T-helper 9 cell (primary cell): ENCODE measurements at regions not wholly inside any gene's neighbourhood (a gene's known extent, or its start where the extent isn't known, plus 50 kb on each side); places are given as distances from the start of the nearest gene placed in this dataset.
"Not testable (repeated sequence)": the region's sequence is repeated elsewhere in the genome, so short reads cannot be mapped to it uniquely, and the experiment has no call there.

Source experiments
- DNase-seq: peaks from one replicate; pipeline ENCODE4 v3.0.0-alpha.2; 2020

DNA sequence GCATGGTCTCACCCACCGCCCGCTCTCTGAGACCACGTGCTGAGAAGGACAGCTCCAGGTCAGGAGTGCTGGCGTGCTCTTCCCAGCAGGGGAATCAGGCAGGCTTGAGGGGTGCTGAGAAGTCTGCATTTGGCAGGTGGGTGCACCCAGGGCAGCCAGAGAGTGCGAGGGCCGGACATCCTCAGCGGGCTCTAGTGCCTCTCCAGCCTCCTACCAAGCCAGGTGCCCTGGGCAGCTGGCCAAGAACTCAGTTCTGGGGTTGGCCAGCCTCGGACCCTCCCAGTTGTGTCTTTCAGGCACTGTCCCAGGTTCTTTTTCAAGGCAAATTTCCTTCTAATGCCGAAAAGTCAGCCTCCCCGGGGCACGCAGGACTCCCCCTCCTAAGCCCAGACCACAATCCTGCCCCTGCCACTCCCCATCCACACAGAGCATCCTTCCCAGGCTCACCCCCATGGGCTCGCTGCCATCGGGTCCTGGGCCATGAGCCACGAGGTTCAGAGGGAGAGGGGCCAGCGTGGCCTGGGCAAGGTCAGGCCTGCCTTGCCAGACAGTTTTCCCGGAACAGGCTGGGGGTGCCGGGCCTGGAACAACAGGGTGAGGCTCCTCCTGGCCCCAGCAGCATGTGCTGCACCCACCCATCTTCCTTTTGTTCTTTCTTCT lies 52.2 kb upstream of the GPC1 start:
- DNase-seq = no peak

DNA sequence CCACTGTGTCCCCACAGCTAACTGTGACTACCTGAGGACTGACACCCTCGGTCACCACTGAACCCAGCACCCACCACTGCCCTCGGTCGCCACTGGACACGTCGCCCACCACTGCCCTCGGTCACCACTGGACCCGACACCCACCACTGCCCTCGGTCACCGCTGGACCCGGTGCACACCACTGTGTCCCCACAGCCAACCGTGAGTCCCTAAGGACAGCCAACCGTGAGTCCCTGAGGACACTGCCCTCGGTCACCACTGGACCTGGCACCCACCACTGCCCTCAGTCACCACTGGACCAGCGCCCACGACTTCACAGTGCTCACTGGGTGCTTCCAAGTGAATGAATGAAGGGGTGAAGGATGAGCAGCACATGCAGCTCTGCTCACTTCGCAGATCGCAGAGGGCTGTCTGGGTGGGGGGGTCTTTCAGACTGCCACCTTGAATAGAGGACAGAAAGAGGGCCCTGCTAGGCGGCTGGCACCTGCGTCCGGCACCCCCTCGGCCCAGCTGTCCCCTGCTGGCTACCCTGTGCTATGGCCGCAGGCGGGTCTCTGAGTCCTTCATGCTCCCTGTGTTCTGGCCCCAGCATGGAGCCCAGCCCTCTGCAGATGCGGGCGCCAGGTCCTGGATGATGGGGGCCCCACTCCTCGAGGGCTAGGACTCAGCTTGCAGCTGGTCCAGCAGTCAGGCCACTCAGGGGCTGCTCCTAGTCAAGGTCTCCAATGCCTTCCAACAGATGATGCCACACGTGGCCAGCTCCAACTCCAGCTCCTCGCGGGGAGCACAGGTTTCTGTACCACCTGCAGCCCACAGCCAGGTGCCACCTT lies 51.4 kb upstream of the GPC1 start:
- no peak for DNase-seq

DNA sequence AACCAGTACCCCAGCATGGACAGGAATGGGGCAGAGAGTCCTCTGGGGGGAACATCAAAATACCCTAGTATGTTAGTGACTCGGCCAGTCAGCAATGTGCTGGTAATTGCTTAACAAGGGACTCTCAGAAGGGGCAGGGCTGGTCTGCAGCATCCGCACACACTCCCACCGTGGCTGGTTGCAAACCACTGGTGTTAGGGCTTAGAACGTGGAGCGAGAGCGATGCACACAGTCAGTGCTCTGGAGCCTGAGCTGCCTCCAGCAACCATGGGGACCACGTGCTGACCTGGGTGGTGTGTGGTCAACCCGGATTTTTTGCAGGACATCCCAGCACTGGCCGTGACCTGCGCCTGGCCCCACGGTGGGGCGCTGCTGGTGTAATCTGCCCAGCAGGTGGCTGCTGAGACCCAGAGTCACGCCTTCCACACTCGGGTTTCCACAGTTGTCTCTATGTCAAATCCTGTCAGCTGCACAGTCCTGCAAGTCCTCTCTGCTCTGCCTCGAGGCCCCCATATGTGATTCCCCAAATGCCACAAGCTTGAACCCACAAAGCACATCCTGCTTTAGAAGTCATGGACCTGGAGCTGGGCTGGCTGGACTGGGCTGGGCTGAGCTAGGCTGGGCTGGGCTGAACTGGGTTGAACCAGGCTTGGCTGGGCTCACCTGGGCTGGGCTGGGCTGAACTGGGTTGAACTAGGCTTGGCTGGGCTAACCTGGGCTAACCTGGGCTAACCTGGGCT lies 50.6 kb upstream of the GPC1 start:
- no peak for DNase-seq

DNA sequence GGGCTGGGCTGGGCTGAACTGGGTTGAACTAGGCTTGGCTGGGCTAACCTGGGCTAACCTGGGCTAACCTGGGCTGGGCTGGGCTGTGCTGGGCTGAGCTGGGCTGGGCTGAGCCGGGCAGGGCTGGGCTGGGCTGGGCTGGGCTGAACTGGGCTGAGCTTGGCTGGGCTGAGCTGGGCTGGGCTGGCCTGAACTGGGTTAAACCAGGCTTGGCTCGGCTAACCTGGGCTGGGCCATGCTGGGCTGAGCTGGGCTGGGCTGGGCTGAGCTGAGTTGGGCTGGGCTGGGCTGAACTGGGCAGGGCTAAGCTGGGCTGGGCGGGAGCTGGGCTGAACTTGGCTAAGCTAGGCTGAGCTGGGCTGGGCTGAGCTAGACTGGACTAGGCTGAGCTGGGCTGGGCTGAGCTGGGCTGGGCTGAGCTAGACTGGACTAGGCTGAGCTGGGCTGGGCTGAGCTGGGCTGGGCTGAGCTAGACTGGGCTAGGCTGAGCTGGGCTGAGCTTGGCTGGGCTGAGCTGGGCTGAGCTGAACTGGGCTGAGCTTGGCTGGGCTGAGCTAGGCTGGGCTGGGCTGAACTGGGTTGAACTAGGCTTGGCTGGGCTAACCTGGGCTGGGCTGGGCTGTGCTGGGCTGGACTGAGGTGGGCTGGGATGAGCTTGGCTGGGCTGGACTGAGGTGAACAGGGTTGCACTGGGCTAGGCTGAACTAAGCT lies 49.9 kb upstream of the GPC1 start:
- not testable (repeated sequence) for DNase-seq
